ENCODE measurements at regions not wholly inside any gene's neighbourhood (a gene's known extent, or its start where the extent isn't known, plus 50 kb on each side); places are given as distances from the start of the nearest gene placed in this dataset.
"Not testable (repeated sequence)": the region's sequence is repeated elsewhere in the genome, so short reads cannot be mapped to it uniquely, and the experiment has no call there.

DNA sequence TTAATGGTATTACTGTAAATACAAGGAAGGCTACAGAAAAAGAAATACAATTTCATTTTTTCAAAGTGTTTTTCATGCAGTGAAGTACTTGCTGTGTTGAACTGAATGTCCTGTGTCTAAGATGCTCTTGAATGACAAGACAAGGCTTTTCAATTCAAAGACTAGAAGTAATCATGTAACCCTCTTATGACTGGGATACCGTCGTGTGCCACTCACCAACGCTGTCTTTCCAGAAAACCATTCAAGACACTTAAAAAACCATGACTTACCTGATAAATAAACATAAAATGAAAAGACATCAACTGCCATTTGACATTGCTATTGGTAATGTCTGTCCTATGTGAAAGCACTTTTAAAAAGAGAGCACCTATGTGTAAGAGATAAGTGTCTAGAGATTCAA, 183.1 kb upstream of the DPP10 start:
- no peak for DNase-seq (ENCODE audit: low spot score)

DNA sequence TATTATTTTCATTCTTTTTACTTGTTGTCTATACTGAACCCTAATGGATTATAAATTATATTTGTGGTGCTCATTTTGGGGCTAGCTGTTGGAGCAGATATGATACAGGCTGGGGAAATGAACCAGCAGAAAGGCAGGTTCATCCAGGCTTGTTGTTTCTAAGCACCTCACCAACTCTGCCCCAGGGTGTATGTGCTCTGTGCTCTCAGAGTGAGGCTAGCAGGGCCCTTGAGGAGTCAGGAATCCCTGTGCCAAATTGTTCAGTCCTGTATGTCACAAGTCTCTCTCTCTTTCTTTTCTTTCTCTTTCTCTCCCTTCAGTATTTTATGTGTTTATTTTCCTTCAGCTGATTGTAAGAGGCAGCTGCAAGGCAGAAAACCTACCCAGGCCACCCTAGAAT, 181.1 kb upstream of the DPP10 start:
- DNase-seq (ENCODE audit: low spot score), result no peak

- no peak for DNase-seq (ENCODE audit: low spot score)
Measured at GRCh38 chr2:114265261-114265660, 177.2 kb upstream of the DPP10 start.

DNA sequence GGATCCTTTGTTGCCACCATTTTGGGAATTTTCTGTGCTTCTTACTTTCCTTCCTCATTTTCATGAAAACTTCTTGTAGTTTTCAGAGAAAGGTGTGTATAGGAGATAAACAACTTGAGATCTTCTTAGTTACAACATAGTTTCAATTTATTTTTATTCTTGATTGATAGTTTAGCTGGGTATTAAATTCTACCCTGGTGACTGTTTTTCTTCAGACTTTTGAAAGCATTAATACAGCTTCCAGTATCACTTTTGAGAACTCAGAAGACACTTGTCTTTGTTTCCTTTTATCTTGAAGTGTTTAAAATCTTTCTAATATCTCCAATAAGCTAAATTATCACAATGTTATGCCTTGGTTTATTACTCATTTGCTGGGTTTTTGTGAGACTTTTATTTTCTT, 167.5 kb upstream of the DPP10 start:
- DNase-seq (ENCODE audit: low spot score), result no peak

DNA sequence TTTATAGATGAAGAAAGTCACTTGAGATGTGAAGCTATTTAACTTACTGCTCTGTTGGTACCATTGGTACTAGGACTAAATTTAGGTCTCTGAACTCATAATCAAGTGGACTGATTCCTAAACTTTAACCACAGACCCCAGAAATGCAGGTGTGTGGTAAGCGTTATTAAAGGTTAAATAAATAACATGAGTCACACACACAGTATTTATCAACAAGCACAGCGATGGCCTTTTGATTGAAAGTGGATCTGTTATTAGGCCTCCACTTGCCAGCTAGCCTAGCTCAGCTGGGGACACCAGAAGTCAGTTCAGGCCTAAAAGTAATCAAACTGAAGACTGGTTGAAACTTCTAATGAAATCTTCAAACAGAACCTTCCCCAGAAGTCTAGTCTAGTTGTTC, 161.3 kb upstream of the DPP10 start:
- DNase-seq (ENCODE audit: low spot score), result no peak

GRCh38 chr2:114283774-114284173, 158.7 kb upstream of the DPP10 start:
- no peak for DNase-seq (ENCODE audit: low spot score)

GRCh38 chr2:114286438-114286837, 156.0 kb upstream of the DPP10 start:
- no peak for DNase-seq (ENCODE audit: low spot score)

GRCh38 chr2:114293355-114293754, 149.1 kb upstream of the DPP10 start:
- DNase-seq (ENCODE audit: low spot score), result no peak

DNA sequence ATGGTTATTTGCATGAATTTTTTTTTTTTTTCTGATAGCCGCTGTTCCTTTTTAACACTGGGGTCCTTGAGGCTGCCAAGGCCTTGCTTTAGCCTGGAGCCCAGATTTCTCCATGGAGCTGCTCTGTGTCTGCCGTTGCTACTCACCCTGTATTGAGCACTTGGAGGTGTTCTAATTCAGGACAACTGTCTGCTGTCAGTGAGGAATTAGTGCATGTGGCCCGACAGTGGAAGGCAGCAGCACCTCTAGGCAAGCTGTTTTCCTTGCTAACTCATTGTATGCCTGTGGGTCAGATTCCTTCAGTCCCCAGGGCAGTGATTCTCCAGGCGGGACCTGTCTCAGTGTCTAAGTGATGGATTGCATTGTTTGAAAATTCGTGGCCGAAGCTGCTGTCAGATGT, 147.7 kb upstream of the DPP10 start:
- DNase-seq (ENCODE audit: low spot score), result no peak

- DNase-seq (ENCODE audit: low spot score), result not testable (repeated sequence)
Measured at GRCh38 chr2:114300351-114300750, 142.1 kb upstream of the DPP10 start.

DNA sequence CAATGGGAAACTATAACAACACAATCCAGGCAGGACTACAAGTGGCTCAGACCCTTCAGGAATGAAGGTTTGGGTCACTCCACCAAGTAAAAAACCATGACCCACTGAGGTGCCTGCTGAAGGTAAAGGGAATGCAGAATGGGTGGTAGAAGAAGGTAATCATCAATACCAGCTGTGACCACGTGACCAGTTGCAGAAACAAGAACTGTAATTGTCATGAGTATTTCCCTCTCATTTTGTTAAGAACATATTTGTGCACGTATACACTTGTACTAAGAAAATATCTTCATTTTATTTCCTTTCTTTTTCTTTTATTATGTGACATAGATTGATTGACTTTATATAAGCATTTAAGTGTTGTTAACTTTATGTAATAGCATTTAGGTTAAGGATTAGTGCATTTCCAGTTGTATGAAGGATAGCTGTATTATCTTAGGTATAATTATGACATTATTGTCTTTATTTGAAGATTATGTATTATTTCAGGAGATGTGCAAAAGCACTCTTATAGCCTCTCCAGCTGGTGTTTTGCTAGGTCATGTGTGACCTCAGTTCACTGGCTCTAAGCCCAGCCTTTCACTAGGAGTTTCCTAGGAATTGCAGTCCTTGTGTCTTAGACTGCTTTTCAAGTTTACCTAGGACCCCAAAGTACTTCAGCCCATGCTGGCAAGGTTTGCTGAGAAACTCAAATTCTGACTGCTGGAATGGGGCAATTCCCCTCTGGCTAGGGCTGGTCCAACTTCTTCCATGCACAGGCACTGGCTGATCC, 125.7 kb upstream of the DPP10 start:
- no peak for DNase-seq (ENCODE audit: low spot score)

- no peak for DNase-seq (ENCODE audit: low spot score)
Measured at GRCh38 chr2:114330594-114330993, 111.8 kb upstream of the DPP10 start.

- DNase-seq (ENCODE audit: low spot score), result no peak
Measured at GRCh38 chr2:114331934-114332333, 110.5 kb upstream of the DPP10 start.

DNA sequence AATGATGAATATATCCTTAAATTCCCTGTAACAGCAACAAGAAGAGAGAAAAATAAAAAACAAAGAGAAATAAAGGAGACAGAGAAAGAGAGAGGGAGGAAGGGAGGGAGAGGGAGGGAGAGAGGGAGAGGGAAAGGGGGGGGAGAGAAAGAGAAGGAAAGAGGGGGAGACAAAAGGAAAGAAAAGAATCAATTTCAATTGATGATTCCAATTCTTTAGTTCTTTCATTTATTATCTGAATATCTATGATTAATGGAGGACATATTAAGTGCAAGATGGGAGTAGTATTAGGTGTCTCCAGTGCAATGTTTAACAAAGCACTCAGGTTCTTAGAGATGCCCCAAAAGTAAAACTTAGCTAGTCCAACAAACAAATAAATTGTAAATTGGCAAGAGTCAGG, 97.2 kb upstream of the DPP10 start:
- no peak for DNase-seq (ENCODE audit: low spot score)

GRCh38 chr2:114346658-114347057, 95.8 kb upstream of the DPP10 start:
- no peak for DNase-seq (ENCODE audit: low spot score)

DNA sequence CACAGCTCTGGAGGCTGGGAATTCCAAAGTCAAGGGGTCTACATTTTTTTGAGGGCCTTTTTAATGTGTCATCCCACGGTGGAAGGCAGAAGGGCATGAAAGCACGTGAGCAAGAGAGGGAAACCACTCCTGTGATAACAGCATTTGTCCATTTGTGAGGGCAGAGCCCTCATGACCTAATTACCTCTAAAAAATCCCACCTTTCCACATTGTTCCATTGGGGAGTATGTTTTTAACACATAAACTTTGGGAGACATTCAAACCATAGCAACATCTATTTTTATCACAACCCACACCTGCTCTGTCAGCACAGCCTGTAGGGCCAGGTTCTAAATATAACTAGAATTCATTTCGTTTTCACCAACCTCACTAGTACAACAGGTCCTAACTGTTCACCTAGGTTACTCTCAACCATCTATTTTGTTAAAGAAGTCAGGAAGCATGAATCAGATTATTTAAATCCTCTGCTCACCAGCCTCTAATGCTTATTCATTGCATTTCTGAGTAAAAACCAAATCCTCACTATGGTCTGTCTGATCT, 92.2 kb upstream of the DPP10 start:
- DNase-seq (ENCODE audit: low spot score), result no peak

DNA sequence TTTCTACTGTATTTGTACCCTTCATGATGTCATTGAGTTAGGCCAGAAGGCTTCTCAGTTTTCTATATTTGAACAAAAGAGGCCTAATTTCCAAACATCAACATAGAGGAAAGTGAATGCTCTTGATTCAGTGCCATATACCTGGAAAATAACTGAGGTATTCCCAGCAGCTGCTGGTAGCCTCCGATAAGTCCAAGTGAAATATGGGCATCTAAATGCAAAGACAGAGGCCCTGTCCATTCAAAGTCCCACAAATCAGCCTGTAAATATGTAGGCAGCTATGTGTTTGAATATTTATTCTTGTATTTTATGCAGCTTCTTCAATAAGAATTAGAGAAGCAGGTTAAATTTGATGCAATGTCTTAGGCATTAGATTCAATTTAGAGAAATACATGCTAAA, 89.5 kb upstream of the DPP10 start:
- DNase-seq (ENCODE audit: low spot score), result no peak

GRCh38 chr2:114354199-114354598, 88.2 kb upstream of the DPP10 start:
- no peak for DNase-seq (ENCODE audit: low spot score)

GRCh38 chr2:114368705-114369104, 73.7 kb upstream of the DPP10 start:
- no peak for DNase-seq (ENCODE audit: low spot score)

DNA sequence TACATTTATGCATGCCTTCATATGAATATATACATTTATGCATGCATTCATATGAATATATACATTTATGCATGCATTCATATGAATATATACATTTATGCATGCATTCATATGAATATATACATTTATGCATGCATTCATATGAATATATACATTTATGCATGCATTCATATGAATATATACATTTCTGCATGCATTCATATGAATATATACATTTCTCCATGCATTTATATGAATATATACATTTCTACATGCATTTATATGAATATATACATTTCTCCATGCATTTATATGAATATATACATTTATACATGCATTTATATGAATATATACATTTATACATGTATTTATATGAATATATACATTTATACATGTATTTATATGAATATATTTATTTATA, 70.7 kb upstream of the DPP10 start:
- not testable (repeated sequence) for DNase-seq (ENCODE audit: low spot score)

DNA sequence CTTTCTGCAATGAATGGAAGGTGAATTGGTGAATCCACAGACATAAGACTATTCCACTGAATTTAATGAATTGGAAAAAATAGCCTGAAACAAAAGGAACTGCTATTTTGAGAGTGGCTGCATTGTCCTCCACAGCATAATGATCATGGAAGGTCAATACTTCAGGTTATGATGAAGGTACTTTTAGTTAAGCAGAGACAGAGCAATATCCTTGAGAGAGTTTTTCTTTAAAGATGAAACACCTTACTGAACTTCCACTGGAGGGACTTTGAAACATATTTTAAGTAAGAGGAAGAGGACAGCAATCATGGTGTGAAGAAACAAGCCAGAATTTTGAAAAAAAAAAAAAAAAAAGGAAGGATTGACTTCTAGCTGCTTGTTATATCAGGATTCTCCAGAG, 68.8 kb upstream of the DPP10 start:
- no peak for DNase-seq (ENCODE audit: low spot score)

- DNase-seq (ENCODE audit: low spot score), result no peak
Measured at GRCh38 chr2:114384441-114384840, 58.0 kb upstream of the DPP10 start.

DNA sequence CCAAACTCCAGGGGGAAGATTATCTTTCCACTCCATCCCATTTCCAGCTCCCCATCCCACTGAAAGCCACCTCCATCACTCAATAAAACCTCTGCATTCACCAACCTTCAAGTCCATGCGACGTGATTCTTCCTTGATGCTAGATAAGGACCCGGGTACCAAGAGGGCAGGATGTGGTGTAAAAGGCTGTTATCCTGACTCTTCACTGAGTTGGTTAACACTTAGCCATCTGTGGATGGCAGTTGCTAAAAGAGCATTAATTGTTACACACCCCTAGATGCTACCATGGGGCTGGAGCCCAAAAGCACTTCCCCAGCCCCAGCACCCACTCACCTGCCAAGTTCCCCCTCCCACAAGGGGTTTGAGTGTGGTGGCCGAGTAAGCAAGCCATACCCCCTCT, 53.4 kb upstream of the DPP10 start:
- no peak for DNase-seq (ENCODE audit: low spot score)

All from A172 (cell line).